Upper lobe of left lung (tissue), 4 donors: ENCODE measurements at regions not wholly inside any gene's neighbourhood (a gene's known extent, or its start where the extent isn't known, plus 50 kb on each side); places are given as distances from the start of the nearest gene placed in this dataset.

ENCODE experiments used
- CTCF ChIP-seq, 6 experiments: fragments of 450-650 bp in 4 of 6; fragments of 200-600 bp in 2 of 6; sonication (generic) in 2 of 6; IDR thresholded peaks; one replicate each; pipeline ENCODE4 v1.5.1; 2016 to 2019; ENCODE audit warnings: antibody characterized with exemption in 6 of 6
- POLR2A ChIP-seq, 4 donors: fragments of 450-650 bp; IDR thresholded peaks; one replicate each; pipeline ENCODE4 v1.5.1; 2016 to 2017; ENCODE audit warnings: antibody characterized with exemption in 4 of 4, mild to moderate bottlenecking in 2 of 4
- POLR2AphosphoS5 ChIP-seq, 2 donors: sonication (generic); formaldehyde crosslinking; IDR thresholded peaks; one replicate each; pipeline ENCODE4 v1.5.1; 2017; ENCODE audit warnings: antibody characterized with exemption in 2 of 2

GRCh38 chr4:74638001-74638400 lies 156.3 kb downstream of the BTC start:
- TF ChIP-seq CTCF (IDR thresholded peaks at IDR 0.05) (no peak), POLR2AphosphoS5 (IDR thresholded peaks at IDR 0.05) (no peak), POLR2A (IDR thresholded peaks at IDR 0.05) (no peak)
